Small intestine (tissue), 7 donors: ENCODE measurements at regions not wholly inside any gene's neighbourhood (a gene's known extent, or its start where the extent isn't known, plus 50 kb on each side); places are given as distances from the start of the nearest gene placed in this dataset.

ENCODE experiments used
- DNase-seq, 2 donors: peaks; one replicate each; pipeline versions ENCODE4 v3.0.0 to v3.0.0-alpha.2; 2013
- FAIRE-seq: peaks from 2 replicates; lab custom pipeline; 2012; peaks lifted over from hg19 to GRCh38; lab: Jason Lieb, UNC
- H3K27ac ChIP-seq, 3 donors: one replicate each; pipeline ENCODE4 v1.5.1; 2013; ENCODE audit warnings: low read length in 2 of 3, mild to moderate bottlenecking in 2 of 3, control low read depth in 1 of 3, inconsistent platforms in 1 of 3, low read depth in 1 of 3, moderate library complexity in 1 of 3
- H3K27me3 ChIP-seq, 3 donors: one replicate each; pipeline ENCODE4 v1.6.1; 2013; ENCODE audit warnings: low read length in 3 of 3, inconsistent platforms in 1 of 3; ENCODE audit not compliant: control insufficient read depth in 3 of 3, insufficient read depth in 3 of 3
- H3K36me3 ChIP-seq, 3 donors: one replicate each; pipeline ENCODE4 v1.6.1; 2013; ENCODE audit warnings: low read length in 3 of 3, inconsistent platforms in 1 of 3, low read depth in 1 of 3, mild to moderate bottlenecking in 1 of 3, moderate library complexity in 1 of 3; ENCODE audit not compliant: control insufficient read depth in 3 of 3, insufficient read depth in 2 of 3
- H3K4me1 ChIP-seq, 3 donors: one replicate each; pipeline ENCODE4 v1.6.1; 2013; ENCODE audit warnings: low read length in 2 of 3, inconsistent platforms in 1 of 3, low read depth in 1 of 3, mild to moderate bottlenecking in 1 of 3, moderate library complexity in 1 of 3; ENCODE audit not compliant: control insufficient read depth in 3 of 3, insufficient read depth in 2 of 3
- H3K4me3 ChIP-seq, 3 donors: one replicate each; pipeline ENCODE4 v1.5.1; 2013; ENCODE audit warnings: low read length in 3 of 3, control low read depth in 1 of 3, inconsistent platforms in 1 of 3, low read depth in 1 of 3, mild to moderate bottlenecking in 1 of 3, moderate library complexity in 1 of 3
- H3K9me3 ChIP-seq, 2 donors: one replicate each; pipeline ENCODE4 v1.6.1; 2013; ENCODE audit warnings: low read depth in 1 of 2, low read length in 1 of 2; ENCODE audit not compliant: control insufficient read depth in 2 of 2, insufficient read depth in 1 of 2
- WGBS, 3 donors: extraction: QIAGEN DNeasy Blood & Tissue Kit; methylation state at CpG; one replicate each; pipeline ENCODE4 v1.1.7; 2013; 5-methylcytosine and 5-hydroxymethylcytosine counted together
- donor health status: healthy with polysubstance abuse.
- donor health status: control.
- donor health status: control.
- donor health status: Bipolar disorder and iron deficiency.
- donor health status: healthy.

GRCh38 chr10:118841881-118842605, 87.3 kb upstream of the CACUL1 start:
- 83 to 85% (median 84%) methylated on average over 15 to 17 of the region's 17 CpGs for WGBS, 3 donors
- Histone ChIP-seq H3K4me3 (no peak overlapping the region), H3K27ac (no peak overlapping the region), H3K36me3 (no peaks in the 10 kb centered on the region), H3K4me1 (no peaks in the 10 kb centered on the region), H3K27me3 (no peaks in the 10 kb centered on the region), H3K9me3 (no peaks in the 10 kb centered on the region)
- DNase-seq (no peak), FAIRE-seq (no peak)

- Histone ChIP-seq H3K27ac (no peak overlapping the region), H3K9me3 (no peaks in the 10 kb centered on the region), H3K4me1 (no peaks in the 10 kb centered on the region), H3K36me3 (no peaks in the 10 kb centered on the region), H3K4me3 (no peak overlapping the region), H3K27me3 (no peaks in the 10 kb centered on the region)
- FAIRE-seq (no peak), DNase-seq (no peak)
- 52 to 85% (median 71%) methylated on average over 3 to 4 of the region's 4 CpGs for WGBS, 3 donors
These were observed 88.3 kb upstream of the CACUL1 start for GRCh38 chr10:118842843-118843624.

DNA sequence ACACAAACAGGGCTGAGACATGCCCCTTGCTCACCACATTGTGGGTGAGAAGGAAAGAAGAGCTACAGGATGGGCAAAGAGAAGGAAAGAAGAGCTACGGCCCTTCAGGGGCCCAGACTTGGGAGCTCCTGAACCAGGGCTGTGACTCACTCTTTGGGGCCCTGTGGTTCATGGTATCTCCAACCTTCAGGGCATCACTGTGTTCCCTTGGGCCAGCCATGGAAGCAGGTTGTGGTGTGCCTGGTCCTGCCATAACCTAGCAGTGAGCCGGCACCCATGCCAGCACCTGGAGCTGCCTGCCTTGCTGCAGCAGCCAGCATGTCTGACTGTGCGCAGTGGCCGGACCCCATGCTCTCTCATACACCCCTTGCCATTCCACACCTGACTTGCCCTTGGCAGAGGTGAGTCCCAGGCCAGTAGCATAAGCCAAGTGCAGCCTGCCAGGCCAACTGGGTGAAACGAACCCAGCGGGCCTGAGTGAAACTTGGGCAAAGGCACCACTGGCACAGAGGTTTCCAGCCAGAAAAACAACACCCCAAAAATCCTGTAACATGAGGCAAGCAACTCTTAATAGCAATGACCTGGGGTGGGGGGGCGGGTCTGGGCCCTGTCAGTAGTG, 89.0 kb upstream of the CACUL1 start:
- DNase-seq: no peak
- Histone ChIP-seq H3K4me3 (no peak overlapping the region), H3K27me3 (no peaks in the 10 kb centered on the region), H3K9me3 (no peaks in the 10 kb centered on the region), H3K4me1 (no peaks in the 10 kb centered on the region), H3K27ac (no peak overlapping the region), H3K36me3 (no peaks in the 10 kb centered on the region)
- no peak for FAIRE-seq
- WGBS, 3 donors: 89 to 94% (median 93%) methylated on average over 7 of the region's 7 CpGs

- WGBS, 3 donors: 58 to 60% (median 59%) methylated on average over 6 of the region's 6 CpGs
- no peaks in the 10 kb centered on the region for H3K9me3 ChIP-seq
- no peaks in the 10 kb centered on the region for H3K27me3 ChIP-seq
- no peak for FAIRE-seq
- no peak overlapping the region for H3K27ac ChIP-seq
- no peaks in the 10 kb centered on the region for H3K36me3 ChIP-seq
- no peak overlapping the region for H3K4me3 ChIP-seq
- H3K4me1 ChIP-seq: no peaks in the 10 kb centered on the region
- no peak for DNase-seq
These were observed 90.2 kb upstream of the CACUL1 start for GRCh38 chr10:118844731-118845521.

DNA sequence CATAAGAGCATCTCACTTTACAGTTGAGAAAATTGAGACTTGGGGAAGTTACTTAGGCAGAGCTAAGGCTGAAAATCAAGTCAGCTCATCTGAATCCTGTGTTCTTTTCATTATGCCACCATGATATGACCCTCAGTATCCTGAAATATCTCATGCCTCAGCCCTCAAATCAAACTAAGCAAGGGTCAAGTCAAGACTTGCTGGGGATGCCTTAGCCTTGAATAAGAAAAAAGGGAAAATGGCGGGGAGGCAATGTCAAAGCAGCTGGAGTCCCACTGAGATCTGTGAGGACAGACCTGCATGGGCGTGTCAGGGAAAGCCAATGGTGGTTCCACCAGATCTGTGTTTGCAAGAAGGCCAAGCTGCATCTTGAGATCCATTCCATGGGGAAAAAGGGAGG, 91.0 kb upstream of the CACUL1 start:
- no peak overlapping the region for H3K4me3 ChIP-seq
- 88 to 95% (median 88%) methylated on average over 2 of the region's 2 CpGs for WGBS, 3 donors
- no peak for FAIRE-seq

DNA sequence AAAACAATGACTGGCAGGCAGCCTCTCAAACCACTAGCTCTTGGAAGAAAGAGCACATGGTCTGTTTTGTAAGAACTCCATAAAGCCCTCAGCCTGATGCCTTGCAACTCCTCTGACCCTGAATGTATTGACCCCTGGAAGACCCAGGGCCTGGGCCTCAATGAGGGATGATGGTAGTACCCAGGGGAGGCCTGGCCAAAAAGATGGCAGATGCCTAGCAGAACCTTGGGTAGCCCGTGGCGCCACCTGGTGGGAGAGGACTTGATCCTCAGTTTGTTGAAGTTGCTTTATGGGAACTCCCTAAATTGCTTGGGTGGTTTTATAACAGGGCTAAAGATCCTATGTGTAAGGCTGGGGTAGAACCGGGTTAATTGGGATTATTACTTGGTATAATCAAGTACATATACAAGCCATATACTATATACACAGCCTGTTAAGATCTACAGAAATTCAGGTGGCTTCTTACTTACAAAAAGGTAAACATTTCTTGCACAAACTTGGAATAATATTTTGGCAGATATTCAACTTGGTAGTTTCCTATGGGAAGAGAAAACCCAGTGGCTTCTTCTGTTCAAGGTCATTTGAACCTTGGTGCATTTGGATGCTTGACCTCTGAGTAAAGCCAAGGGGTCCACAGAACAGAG, 95.8 kb upstream of the CACUL1 start:
- no peak for FAIRE-seq
- Histone ChIP-seq H3K27ac (no peak overlapping the region), H3K27me3 (no peaks in the 10 kb centered on the region), H3K36me3 (no peaks in the 10 kb centered on the region), H3K4me1 (no peaks in the 10 kb centered on the region), H3K4me3 (no peak overlapping the region), H3K9me3 (no peaks in the 10 kb centered on the region)
- DNase-seq: peak; percentile 50 to 51
- WGBS, 3 donors: 13 to 36% (median 26%) methylated on average over 3 of the region's 3 CpGs

More for the DNA sequence above, 91.0 kb upstream of the CACUL1 start:
- H3K27me3 ChIP-seq: no peaks in the 10 kb centered on the region
- H3K36me3 ChIP-seq: no peaks in the 10 kb centered on the region
- no peak overlapping the region for H3K27ac ChIP-seq
- no peaks in the 10 kb centered on the region for H3K4me1 ChIP-seq
- H3K9me3 ChIP-seq: no peaks in the 10 kb centered on the region
- no peak for DNase-seq

- 88 to 93% (median 88%) methylated on average over 9 of the region's 9 CpGs for WGBS, 3 donors
- DNase-seq (no peak), FAIRE-seq (no peak)
- Histone ChIP-seq H3K4me1 (no peaks in the 10 kb centered on the region), H3K27me3 (no peaks in the 10 kb centered on the region), H3K4me3 (no peak overlapping the region), H3K9me3 (no peaks in the 10 kb centered on the region), H3K27ac (no peak overlapping the region), H3K36me3 (no peaks in the 10 kb centered on the region)
These were observed 96.6 kb upstream of the CACUL1 start for GRCh38 chr10:118851062-118852035.
